ENCODE measurements at regions not wholly inside any gene's neighbourhood (a gene's known extent, or its start where the extent isn't known, plus 50 kb on each side); places are given as distances from the start of the nearest gene placed in this dataset.

- TF ChIP-seq CTCF (IDR thresholded peaks at IDR 0.05), result no peak
- no peak for TF ChIP-seq POLR2A (IDR thresholded peaks at IDR 0.05)
Observed at GRCh38 chr4:144302704-144303536, 162.4 kb upstream of the GYPA start.

All from body of pancreas (tissue), 4 donors.